ENCODE measurements at regions not wholly inside any gene's neighbourhood (a gene's known extent, or its start where the extent isn't known, plus 50 kb on each side); places are given as distances from the start of the nearest gene placed in this dataset.

GRCh38 chr22:49148895-49149418, 678.7 kb downstream of the BRD1 start:
- ATAC-seq (replicated peaks in 6 of 8): no peak
- Histone ChIP-seq H3K4me1 (replicated peaks in 1 of 2) (no peaks in the 10 kb centered on the region), H3K4me3 (no peak overlapping the region), H3K27ac (no peak overlapping the region)
- in situ Hi-C loops (cut with MboI; ENCODE audit: low pct_unique_long_range_greater_than_20kb in 2 of 9, low sequenced_read_pairs in 9 of 9, unreplicated experiment in 9 of 9): no loop called here
- WGBS, 10 experiments: 15 to 85% (median 47%) methylated on average over 2 to 9 of the region's 10 CpGs; no CpG with 5 or more reads in 3 of the 10 experiments

GRCh38 chr22:49147617-49148175, 680.0 kb downstream of the BRD1 start:
- H3K4me3 ChIP-seq: no peak overlapping the region
- in situ Hi-C loops (cut with MboI; ENCODE audit: low pct_unique_long_range_greater_than_20kb in 2 of 9, low sequenced_read_pairs in 9 of 9, unreplicated experiment in 9 of 9): no loop called here
- WGBS, 10 experiments: 13 to 87% (median 62%) methylated on average over 2 to 10 of the region's 15 CpGs; no CpG with 5 or more reads in 1 of the 10 experiments
- H3K27ac ChIP-seq: no peak overlapping the region
- no peaks in the 10 kb centered on the region for H3K4me1 ChIP-seq (replicated peaks in 1 of 2)
- no peak for ATAC-seq (replicated peaks in 6 of 8)

GRCh38 chr22:49147171-49147570, 680.5 kb downstream of the BRD1 start:
- no peaks in the 10 kb centered on the region for H3K4me1 ChIP-seq (replicated peaks in 1 of 2)
- no peak for ATAC-seq (replicated peaks in 6 of 8)
- H3K4me3 ChIP-seq: no peak overlapping the region
- 6 to 78% (median 53%) methylated on average over 1 to 7 of the region's 11 CpGs; no CpG with 5 or more reads in 2 of the 10 experiments for WGBS, 10 experiments
- H3K27ac ChIP-seq: no peak overlapping the region
- in situ Hi-C loops (cut with MboI; ENCODE audit: low pct_unique_long_range_greater_than_20kb in 2 of 9, low sequenced_read_pairs in 9 of 9, unreplicated experiment in 9 of 9): no loop called here

GRCh38 chr22:49146511-49146910, 681.2 kb downstream of the BRD1 start:
- Histone ChIP-seq H3K4me1 (replicated peaks in 1 of 2) (no peaks in the 10 kb centered on the region), H3K4me3 (no peak overlapping the region), H3K27ac (no peak overlapping the region)
- no peak for ATAC-seq (replicated peaks in 6 of 8)
- in situ Hi-C loops (cut with MboI; ENCODE audit: low pct_unique_long_range_greater_than_20kb in 2 of 9, low sequenced_read_pairs in 9 of 9, unreplicated experiment in 9 of 9): no loop called here
- 20 to 93% (median 60%) methylated on average over 1 to 3 of the region's 6 CpGs; no CpG with 5 or more reads in 5 of the 10 experiments for WGBS, 10 experiments

GRCh38 chr22:49143812-49144211, 683.9 kb downstream of the BRD1 start:
- Histone ChIP-seq H3K4me1 (replicated peaks in 1 of 2) (no peaks in the 10 kb centered on the region), H3K4me3 (no peak overlapping the region), H3K27ac (no peak overlapping the region)
- ATAC-seq (replicated peaks in 6 of 8): no peak
- 0 to 100% (median 65%) methylated on average over 1 to 3 of the region's 3 CpGs for WGBS, 10 experiments
- in situ Hi-C loops (cut with MboI; ENCODE audit: low pct_unique_long_range_greater_than_20kb in 2 of 9, low sequenced_read_pairs in 9 of 9, unreplicated experiment in 9 of 9): no loop called here

- H3K27ac ChIP-seq: no peak overlapping the region
- WGBS, 10 experiments: 10 to 100% (median 33%) methylated on average over 1 to 6 of the region's 9 CpGs; no CpG with 5 or more reads in 3 of the 10 experiments
- no peak for ATAC-seq (replicated peaks in 6 of 8)
- in situ Hi-C loops (cut with MboI; ENCODE audit: low pct_unique_long_range_greater_than_20kb in 2 of 9, low sequenced_read_pairs in 9 of 9, unreplicated experiment in 9 of 9): no loop called here
- H3K4me1 ChIP-seq (replicated peaks in 1 of 2): no peaks in the 10 kb centered on the region
- H3K4me3 ChIP-seq: no peak overlapping the region
These were observed 684.8 kb downstream of the BRD1 start for GRCh38 chr22:49142891-49143290.

GRCh38 chr22:49142296-49142695, 685.4 kb downstream of the BRD1 start:
- no peak for ATAC-seq (replicated peaks in 6 of 8)
- Histone ChIP-seq H3K4me3 (no peak overlapping the region), H3K4me1 (replicated peaks in 1 of 2) (no peaks in the 10 kb centered on the region), H3K27ac (no peak overlapping the region)
- in situ Hi-C loops (cut with MboI; ENCODE audit: low pct_unique_long_range_greater_than_20kb in 2 of 9, low sequenced_read_pairs in 9 of 9, unreplicated experiment in 9 of 9): no loop called here
- 69 to 90% (median 78%) methylated on average over 4 to 15 of the region's 15 CpGs for WGBS, 10 experiments

- no peak overlapping the region for H3K27ac ChIP-seq
- no peaks in the 10 kb centered on the region for H3K4me1 ChIP-seq (replicated peaks in 1 of 2)
- 20 to 84% (median 60%) methylated on average over 1 to 10 of the region's 11 CpGs for WGBS, 10 experiments
- no peak for ATAC-seq (replicated peaks in 6 of 8)
- in situ Hi-C loops (cut with MboI; ENCODE audit: low pct_unique_long_range_greater_than_20kb in 2 of 9, low sequenced_read_pairs in 9 of 9, unreplicated experiment in 9 of 9): no loop called here
- H3K4me3 ChIP-seq: no peak overlapping the region
These were observed 685.9 kb downstream of the BRD1 start for GRCh38 chr22:49141761-49142160.

GRCh38 chr22:49140911-49141665, 686.6 kb downstream of the BRD1 start:
- no peaks in the 10 kb centered on the region for H3K4me1 ChIP-seq (replicated peaks in 1 of 2)
- WGBS, 10 experiments: 0 to 81% (median 57%) methylated on average over 1 to 8 of the region's 24 CpGs; no CpG with 5 or more reads in 4 of the 10 experiments
- H3K4me3 ChIP-seq: no peak overlapping the region
- ATAC-seq (replicated peaks in 6 of 8): no peak
- no peak overlapping the region for H3K27ac ChIP-seq
- in situ Hi-C loops (cut with MboI; ENCODE audit: low pct_unique_long_range_greater_than_20kb in 2 of 9, low sequenced_read_pairs in 9 of 9, unreplicated experiment in 9 of 9): no loop called here

- ATAC-seq (replicated peaks in 6 of 8): no peak
- Histone ChIP-seq H3K27ac (no peak overlapping the region), H3K4me1 (replicated peaks in 1 of 2) (no peaks in the 10 kb centered on the region), H3K4me3 (no peak overlapping the region)
- 21 to 90% (median 40%) methylated on average over 1 to 2 of the region's 15 CpGs; no CpG with 5 or more reads in 5 of the 10 experiments for WGBS, 10 experiments
- in situ Hi-C loops (cut with MboI; ENCODE audit: low pct_unique_long_range_greater_than_20kb in 2 of 9, low sequenced_read_pairs in 9 of 9, unreplicated experiment in 9 of 9): no loop called here
These were observed 688.1 kb downstream of the BRD1 start for GRCh38 chr22:49139492-49140151.

GRCh38 chr22:49138250-49138790, 689.4 kb downstream of the BRD1 start:
- Histone ChIP-seq H3K27ac (no peak overlapping the region), H3K4me3 (no peak overlapping the region), H3K4me1 (replicated peaks in 1 of 2) (no peaks in the 10 kb centered on the region)
- no peak for ATAC-seq (replicated peaks in 6 of 8)
- 0 to 80% (median 62%) methylated on average over 1 of the region's 1 CpG; no CpG with 5 or more reads in 3 of the 10 experiments for WGBS, 10 experiments
- in situ Hi-C loops (cut with MboI; ENCODE audit: low pct_unique_long_range_greater_than_20kb in 2 of 9, low sequenced_read_pairs in 9 of 9, unreplicated experiment in 9 of 9): no loop called here

- H3K27ac ChIP-seq: no peak overlapping the region
- 0 to 83% (median 25%) methylated on average over 1 to 4 of the region's 7 CpGs; no CpG with 5 or more reads in 2 of the 10 experiments for WGBS, 10 experiments
- no peaks in the 10 kb centered on the region for H3K4me1 ChIP-seq (replicated peaks in 1 of 2)
- H3K4me3 ChIP-seq: no peak overlapping the region
- in situ Hi-C loops (cut with MboI; ENCODE audit: low pct_unique_long_range_greater_than_20kb in 2 of 9, low sequenced_read_pairs in 9 of 9, unreplicated experiment in 9 of 9): no loop called here
- ATAC-seq (replicated peaks in 6 of 8): peak in 1 of 8 experiments; percentile 95
These were observed 690.4 kb downstream of the BRD1 start for GRCh38 chr22:49137206-49137840.

- no peaks in the 10 kb centered on the region for H3K4me1 ChIP-seq (replicated peaks in 1 of 2)
- no peak overlapping the region for H3K27ac ChIP-seq
- WGBS, 10 experiments: 40 to 92% (median 74%) methylated on average over 1 to 6 of the region's 9 CpGs; no CpG with 5 or more reads in 6 of the 10 experiments
- in situ Hi-C loops (cut with MboI; ENCODE audit: low pct_unique_long_range_greater_than_20kb in 2 of 9, low sequenced_read_pairs in 9 of 9, unreplicated experiment in 9 of 9): no loop called here
- H3K4me3 ChIP-seq: no peak overlapping the region
- no peak for ATAC-seq (replicated peaks in 6 of 8)
These were observed 690.9 kb downstream of the BRD1 start for GRCh38 chr22:49136816-49137180.
